GM19372 (cell line): ENCODE measurements at regions not wholly inside any gene's neighbourhood (a gene's known extent, or its start where the extent isn't known, plus 50 kb on each side); places are given as distances from the start of the nearest gene placed in this dataset.

Source experiments
- ATAC-seq: cut with Tn5 transposase; IDR thresholded peaks from one replicate; pipeline ENCODE4 v1.9.1; 2021; ENCODE audit warnings: mild to moderate bottlenecking, low read depth, moderate library complexity; ENCODE audit not compliant: unreplicated experiment

DNA sequence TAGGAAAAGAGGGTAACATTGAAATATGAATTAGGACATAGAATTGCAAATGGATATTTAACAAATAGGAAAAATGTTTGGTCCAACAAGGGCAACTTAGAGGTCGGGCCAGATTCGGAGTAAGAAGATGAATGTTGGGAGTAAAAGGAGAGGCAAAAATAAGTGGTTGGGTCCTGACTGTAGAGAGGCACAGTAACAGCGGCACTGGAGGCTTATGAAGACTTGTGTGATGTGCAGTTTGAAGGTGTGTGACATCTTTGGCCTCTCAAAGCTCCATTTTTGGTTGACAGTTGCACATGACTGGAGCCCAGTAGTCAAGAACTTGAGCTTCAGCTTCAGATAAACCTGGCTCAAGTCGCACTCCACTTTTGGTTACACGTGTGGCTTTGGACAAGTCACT lies 109.9 kb upstream of the PAXBP1 start:
- no peak for ATAC-seq

DNA sequence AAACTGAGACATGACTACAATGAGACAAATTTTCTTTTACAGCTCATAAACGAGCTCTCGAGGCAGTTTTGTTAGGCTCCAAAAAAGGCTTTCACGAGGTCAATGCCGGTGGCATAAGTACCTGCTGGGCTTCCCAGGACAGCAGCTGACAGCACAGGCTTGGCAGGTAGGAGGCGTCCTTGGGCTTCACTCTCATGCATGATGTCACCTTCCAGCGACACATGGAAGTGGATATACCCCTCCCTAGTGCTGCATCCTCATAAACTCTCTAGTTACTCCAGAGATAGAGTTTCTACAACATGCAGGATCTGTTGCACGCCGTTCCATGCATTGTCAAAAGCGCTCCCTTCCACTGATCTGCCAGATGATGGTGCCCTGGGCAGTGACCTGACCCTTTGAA lies 112.5 kb upstream of the PAXBP1 start:
- ATAC-seq: no peak

DNA sequence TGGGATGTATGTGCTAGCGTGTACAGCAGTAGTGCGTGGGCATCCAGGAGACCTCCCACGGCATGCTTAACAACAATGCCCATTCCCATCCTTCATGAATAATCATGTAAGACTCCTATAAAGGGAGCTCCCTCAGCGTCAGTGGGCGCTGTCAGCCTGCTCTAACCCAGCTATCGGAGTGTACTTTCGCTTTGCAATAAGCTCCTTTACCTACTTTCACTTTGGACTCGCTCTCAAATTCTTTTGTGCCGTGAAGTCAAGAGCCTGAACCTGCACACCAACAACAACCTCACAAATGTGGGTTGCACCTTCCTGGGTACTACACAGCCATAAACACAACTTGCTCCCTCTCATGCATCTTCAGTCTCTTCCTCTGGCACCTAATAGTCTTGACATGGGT lies 114.8 kb upstream of the PAXBP1 start:
- no peak for ATAC-seq

DNA sequence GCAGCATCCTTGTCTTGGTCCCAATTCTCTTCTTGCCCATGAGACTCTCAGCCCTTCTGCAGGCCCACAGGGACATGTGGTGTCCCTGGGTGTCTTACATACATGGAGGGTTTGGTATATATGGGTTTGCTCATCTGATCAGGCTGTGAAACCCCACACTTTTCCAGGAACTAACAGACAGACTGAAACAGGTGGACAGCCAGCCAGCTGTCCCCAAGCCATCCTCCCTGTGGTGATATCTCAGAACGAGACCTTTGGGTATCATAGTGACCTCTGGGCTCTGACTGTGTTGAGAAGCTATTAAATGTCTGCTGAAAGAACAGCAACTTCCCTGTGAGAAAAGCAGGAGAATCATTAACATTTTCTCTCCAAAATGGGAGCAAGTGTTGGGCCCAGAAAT lies 115.5 kb upstream of the PAXBP1 start:
- no peak for ATAC-seq

DNA sequence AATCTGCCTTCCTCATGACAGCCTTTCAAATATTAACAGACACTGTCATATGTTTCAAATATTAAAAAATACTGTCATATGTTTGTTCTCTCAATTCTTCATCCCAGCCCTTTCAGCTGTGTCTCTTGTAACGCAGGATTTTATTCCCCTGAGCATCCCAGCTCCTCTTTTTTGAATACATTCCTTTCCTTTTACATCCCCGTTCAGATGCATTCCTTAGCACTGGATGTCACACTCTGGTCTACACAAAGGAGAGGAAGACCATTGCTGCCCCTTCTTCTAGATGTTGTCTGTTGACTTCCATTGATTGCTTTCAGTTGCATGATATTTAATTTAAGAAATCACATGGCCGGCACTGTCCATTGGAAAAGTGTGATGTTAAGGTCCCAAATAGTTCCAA lies 117.4 kb upstream of the PAXBP1 start:
- ATAC-seq: no peak

DNA sequence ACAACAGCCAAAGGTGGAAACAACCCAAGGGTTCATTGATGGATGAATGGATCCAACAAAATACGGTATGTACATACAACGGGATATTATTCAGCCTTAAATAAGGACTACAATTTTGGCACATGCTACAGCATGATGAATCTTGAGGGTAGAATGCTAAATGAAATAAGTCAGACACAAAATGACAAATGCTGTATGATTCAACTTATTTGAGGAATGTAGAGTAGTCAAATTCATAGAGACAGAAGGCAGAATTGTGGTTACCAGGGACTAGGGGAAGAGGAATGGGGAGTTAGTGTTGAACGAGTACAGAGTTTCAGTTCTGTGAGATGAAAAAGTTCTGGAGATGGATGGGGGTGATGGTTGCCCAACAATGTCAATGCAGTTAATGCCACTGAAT lies 118.0 kb upstream of the PAXBP1 start:
- no peak for ATAC-seq

DNA sequence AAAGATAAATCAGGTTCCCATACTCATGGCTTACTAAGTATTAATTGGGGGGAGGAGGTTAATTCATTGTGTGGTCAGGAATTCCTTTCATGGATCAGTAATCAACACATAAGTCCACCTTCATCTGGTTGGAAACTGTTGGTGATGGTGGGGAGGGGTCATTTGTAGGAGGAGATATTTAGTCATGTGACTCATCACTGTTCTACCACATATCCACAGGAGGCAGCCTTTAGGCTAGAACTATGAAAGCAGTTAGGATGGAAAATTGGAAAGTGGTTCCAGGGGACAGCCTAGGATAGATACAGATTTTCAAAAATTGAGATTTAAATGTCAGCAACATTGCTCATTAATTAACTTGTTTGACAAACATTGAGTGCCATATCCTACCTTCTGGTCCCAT lies 122.8 kb upstream of the PAXBP1 start:
- no peak for ATAC-seq

DNA sequence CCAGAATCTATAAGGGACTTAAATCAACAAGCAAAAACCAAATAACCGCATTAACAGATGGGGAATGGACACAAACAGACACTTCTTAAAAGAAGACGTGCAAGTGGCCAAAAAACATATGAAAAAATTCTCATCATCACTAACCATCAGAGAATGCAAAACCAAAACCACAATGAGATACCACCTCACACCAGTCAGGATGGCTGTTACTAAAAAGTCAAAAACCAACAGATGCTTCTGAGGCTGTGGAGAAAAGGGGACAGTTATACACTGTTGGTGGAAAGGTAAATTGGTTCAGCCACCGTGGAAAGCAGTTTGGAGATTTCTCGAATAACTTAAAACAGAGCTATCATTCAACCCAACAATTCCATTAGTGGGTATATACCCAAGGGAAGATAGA lies 124.9 kb upstream of the OLIG2 start:
- ATAC-seq: no peak

DNA sequence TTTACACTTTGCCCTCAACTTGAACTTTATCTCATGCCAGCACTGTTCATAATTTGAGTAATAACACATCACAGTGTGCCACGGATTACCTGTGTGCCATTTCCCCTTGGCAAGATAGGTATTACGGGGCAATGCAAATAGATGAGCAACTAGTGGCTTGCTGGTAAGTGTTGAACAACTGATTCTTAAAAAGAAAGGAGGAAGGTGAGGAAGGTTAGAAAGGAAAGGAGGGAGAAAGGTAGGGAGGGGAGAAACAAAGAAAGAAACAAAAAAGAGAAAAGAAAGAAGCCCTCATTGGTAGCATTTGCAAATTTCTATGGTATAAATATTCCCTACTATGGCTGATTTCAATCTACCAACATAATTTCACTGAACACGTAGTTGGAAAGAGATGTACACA lies 118.2 kb upstream of the OLIG2 start:
- no peak for ATAC-seq

DNA sequence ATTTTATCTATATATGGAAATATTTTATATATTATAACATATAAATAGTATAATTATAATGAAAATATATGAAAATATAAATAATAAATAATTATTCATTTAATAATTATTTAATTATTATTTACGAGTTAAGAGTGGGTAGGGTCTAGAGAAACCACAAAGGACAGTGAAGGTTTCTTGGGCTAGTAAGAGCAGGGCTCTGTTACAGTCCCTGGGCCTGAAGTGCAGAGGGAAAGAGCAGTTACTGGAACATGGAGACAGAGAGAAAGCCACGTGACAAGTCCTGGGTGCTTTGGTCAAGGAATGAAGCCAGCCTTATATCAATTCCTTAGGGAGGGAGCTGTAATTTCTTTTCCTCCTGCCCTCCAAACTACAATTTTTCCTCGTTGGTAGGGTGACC lies 117.2 kb upstream of the OLIG2 start:
- ATAC-seq: no peak

DNA sequence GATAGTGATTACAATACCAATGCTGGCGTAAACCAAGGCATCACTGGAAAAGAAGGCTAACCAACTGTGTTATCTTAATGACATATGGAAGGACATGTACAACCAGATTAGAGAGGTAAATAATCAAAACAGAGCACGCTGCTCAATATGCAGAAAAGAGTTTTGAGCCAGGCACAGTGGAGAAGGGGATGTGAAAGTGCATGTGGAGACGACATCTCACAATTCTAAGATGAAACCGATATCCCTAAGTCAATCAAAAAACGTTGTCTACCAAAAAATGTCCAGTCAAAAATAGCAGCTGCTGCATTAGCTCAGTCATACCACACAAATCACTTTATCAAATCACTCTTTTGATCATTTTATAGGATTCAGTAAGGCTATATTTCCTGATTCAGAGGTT lies 116.3 kb upstream of the OLIG2 start:
- no peak for ATAC-seq

DNA sequence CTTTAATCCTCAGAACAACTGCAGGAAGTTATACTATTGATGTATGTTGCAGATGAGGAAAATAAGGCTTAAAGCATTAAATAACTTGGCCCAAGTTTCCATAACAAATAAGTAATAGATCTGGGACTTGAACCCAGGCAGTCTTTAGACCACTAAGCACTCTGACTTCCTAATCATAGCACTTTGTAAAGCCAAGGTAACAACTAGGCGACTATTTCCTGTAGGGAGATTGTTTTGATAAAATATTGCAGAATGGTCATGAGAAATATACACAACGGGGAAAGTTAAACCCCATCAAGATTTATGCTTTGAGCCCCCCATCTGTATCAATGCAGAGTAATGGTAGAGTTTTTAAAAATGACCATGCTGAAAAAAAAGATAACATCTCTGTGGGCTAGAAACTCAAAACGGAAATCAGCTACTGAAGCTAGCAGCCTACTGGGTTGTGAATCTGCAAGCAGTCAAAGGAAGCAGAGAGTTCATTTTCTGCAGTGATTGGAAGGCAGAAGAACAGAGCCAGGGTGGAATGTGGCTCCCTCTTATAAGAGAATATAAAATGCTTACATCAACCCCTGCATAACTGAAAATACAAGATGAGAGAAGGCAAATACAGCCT lies 111.2 kb upstream of the OLIG2 start:
- ATAC-seq: no peak

DNA sequence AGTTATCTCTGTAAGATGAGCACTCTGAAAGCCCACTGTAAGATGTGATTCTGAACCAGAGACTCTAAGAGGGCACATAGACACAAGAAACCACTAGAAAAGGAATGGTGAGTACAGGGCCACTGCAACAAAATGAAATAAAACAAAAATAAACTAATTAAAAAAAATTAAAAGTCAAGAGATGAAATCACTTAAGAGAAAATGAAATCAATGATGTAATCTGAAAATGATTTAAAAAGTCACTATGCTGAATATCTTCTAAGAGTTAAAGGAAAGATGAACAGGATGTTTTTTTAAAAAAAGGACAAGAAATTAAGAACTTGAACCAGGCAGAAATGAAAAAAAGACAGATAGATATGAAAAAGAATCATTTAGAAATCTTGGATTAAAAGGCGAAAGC lies 110.6 kb upstream of the OLIG2 start:
- ATAC-seq: no peak

DNA sequence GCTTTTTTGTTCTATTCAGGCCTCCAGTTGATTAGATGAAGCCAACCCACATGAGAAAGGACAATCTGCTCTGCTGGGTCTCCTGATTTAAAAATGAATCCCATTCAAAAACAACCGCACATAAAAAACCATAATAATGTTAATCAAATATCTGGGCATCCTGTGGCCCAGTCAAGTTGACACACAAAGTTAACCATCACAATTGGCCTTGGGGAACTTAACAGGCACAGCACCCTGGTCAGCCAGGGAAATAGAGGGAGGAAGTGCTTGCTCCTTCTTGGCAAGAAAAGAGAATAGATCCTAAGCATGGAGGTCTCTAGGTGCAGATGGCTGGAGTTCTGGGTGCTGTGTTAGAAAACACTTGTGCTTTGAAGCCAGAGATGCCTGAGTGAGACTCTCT lies 109.6 kb upstream of the OLIG2 start:
- ATAC-seq: no peak

DNA sequence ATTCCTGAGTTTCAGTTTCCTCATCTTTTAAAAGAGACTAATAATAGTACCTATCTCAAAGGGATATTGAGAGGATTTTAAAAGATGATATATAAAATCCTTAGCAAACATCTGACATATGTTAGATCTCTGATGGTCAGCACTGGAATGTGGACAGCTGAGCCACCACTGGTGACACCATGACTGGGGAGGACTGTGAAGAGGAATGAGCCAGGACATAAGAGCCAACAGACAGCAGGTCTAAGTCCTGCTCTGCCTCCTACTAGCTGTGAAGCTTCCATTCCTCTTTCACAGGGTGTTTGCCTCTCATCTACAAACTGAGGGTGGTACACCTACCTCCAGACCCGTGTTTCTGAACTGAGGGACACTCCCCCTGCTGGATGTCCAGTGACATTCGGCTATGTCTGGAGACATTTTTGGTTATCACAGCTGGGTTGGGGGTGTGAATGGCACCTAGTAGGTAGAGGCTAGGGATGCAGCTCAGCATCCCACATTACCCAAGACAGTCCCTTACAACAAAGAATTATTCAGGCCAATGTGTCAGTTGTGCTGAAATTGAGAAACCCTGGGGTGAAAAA lies 109.1 kb upstream of the OLIG2 start:
- no peak for ATAC-seq

DNA sequence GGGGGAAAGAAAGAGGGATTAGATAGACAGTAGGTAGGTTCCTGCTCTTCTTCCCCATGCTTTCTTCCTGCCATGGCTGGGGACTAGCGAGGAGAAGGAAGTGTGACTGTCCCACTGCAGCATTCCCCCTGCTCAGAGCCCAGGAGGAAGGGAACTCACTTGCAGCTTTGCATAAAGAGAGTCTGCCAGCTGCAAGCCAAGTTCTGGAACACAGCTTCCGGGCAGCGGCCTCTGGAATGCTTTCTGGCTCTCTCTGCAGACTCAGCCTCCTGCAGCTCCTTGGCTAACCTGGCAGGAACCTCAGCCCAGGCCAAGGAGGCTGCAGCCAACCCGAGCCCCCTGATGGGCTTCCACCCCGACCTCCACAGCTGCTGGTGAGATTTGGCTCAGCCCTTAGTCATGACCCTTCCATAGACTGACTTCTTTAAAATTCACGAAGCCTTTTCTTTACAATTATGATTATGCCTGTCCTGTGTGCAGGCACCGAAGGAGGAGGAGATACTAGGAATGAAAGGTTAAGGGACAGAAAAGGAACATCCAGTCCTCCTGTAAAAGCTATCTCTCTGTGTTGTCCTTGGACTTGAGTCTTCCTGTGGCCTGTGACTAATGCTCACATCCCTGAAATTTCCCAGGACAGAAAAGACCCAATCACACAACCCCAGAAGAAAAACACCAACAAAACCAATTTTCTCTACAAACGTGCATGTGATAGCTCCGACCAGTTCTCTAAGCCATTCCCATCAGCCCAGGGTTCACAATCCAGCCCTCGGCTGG lies 108.2 kb upstream of the OLIG2 start:
- ATAC-seq: no peak

DNA sequence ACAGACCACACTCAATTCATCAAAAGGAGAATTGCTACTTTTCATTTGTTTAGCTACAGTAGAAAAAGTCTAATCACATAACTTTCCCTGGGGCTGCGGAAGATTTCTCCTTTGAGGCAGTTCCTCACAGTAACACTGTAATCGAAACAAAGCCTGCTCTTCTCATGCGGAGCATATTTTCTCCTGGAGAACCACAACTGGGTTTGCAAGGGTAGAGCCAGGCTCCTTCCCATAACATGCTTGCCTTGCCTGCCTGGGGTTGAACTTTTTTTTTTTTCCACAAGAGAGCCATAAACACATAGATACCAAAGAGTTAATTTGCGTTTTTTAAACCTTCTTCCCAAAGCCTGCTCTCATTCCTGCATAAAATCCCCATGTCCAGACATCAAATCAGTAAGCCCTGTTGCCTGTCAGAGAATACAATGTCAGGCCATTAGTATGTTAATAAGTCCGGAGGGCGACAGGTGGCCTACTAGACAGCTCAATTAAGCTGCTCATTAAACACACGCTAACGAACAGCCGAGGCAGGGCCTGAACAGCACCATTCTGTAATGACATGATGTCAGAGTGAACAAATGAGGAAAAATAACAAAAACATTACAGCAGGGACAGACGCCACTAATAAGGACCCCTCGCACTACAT lies 107.1 kb upstream of the OLIG2 start:
- ATAC-seq: no peak

DNA sequence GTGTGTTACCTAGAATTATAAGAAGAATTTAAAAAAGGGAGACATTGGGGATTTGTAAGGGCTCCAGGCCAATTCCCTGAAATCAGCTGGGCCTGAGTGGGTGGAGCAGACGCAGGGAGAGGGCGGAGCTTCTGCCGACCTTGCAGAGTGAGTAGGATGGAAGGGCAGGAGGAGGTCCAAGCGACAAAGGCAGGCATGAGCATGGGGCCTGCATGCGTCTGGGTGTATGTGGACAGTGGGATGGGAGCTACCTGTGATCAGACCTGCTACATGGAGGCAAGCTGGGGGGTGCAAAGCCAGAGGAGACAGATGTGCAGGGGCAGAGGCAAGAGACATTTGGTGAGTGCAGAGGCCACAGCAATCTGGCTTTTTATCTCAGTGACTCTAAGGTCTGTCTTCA lies 105.3 kb upstream of the OLIG2 start:
- ATAC-seq: no peak

DNA sequence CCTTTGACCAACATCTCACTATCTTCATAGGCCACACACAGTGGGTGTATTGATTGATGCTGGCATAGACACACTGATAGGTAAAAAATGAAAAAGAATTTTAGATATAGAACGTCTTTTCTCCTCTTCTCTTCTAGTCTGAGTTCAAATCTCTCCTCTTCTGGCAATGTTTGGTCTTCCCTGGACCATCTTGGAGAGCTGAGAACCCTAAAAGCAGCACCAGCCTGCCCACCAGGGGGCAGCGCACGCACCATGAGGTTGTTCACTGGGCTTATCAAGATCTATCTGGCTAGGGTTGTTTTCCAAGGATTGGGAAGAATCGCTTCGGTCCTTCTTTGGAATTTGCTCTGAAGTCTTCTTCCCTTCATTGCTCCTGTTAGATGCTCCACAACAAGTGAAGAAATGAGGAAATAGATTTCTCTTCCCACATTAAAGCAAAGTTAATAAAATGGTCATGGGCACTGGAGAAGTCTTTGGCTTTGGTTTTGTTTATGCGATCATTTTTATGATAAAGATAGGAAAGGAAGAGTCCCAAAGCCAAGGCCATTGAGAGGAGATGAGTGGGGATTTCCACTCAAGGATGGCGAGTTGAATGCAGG lies 104.0 kb upstream of the OLIG2 start:
- ATAC-seq: no peak

DNA sequence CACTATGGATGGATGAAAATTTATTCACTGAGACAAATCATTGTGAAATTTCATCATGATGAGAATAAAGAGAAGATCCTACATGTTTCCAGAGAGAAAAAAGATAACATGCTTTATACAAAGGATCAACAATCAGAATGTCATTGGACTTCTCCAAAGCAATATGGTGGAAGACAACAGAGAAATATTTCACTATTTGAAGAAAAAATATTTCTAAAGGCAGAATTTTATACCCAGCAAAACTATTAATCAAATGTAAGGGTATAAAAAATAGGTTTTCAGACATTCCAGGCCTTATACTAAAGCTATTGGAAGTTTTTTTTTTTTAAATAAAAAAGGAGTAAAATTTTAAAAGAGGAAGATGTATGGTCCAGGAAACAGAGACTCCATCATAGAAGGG lies 100.6 kb upstream of the OLIG2 start:
- no peak for ATAC-seq

DNA sequence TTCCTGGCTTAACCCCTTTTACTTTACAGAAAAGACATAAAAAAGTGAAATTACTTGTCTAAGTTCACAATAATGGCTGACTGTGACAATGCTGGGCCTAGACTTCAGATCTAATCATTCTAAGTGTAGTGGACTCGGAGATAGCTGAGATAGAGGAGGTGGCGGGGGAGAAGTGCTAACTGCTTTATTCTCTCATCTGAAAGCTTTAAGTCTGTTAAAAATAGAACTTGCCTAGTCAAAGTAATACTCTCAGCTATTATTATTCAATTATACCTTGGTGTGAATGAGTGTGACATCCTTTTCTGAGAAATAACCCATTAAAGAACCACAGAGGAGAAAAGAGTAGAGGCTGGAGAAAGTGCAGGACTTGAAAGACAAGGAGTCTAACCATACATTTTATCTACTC lies 96.1 kb upstream of the OLIG2 start:
- peak; percentile 45 for ATAC-seq
